SU-DHL-6 (cell line): ENCODE measurements at regions not wholly inside any gene's neighbourhood (a gene's known extent, or its start where the extent isn't known, plus 50 kb on each side); places are given as distances from the start of the nearest gene placed in this dataset.
"Not testable (repeated sequence)": the region's sequence is repeated elsewhere in the genome, so short reads cannot be mapped to it uniquely, and the experiment has no call there.

Experiments used
- H2AFZ ChIP-seq: fragments of 200-600 bp; sonication (generic); 2 replicates; pipeline ENCODE4 v1.6.1; 2014; ENCODE audit warnings: low read depth, mild to moderate bottlenecking, moderate library complexity, mixed read lengths, antibody characterized with exemption, low read length; ENCODE audit not compliant: severe bottlenecking
- H3F3A ChIP-seq: fragments of 200-600 bp; shearing (Covaris generic); 2 replicates; pipeline ENCODE4 v1.6.0; 2016; ENCODE audit warnings: antibody characterized with exemption, mild to moderate bottlenecking; ENCODE audit not compliant: insufficient read depth
- H3K27ac ChIP-seq: fragments of 200-600 bp; sonication (generic); 2 replicates; pipeline ENCODE4 v1.5.1; 2016; ENCODE audit warnings: low read depth, mild to moderate bottlenecking, low read length, moderate library complexity, mixed read lengths
- H3K27me3 ChIP-seq: fragments of 200-600 bp; sonication (generic), shearing (Covaris generic); 2 replicates; pipeline ENCODE4 v1.6.0; 2014; ENCODE audit warnings: mild to moderate bottlenecking, low read length
- H3K36me3 ChIP-seq: fragments of 200-600 bp; sonication (generic); 2 replicates; pipeline ENCODE4 v1.6.1; 2014; ENCODE audit warnings: mild to moderate bottlenecking, low read length, mixed read lengths
- H3K4me2 ChIP-seq: fragments of 300-600, 200-600 bp; shearing (Covaris generic), sonication (generic); 2 replicates; pipeline ENCODE4 v1.6.0; 2014; ENCODE audit warnings: low read length, low read depth, mild to moderate bottlenecking; ENCODE audit not compliant: poor library complexity, severe bottlenecking
- H3K4me3 ChIP-seq: fragments of 200-600 bp; sonication (generic); 2 replicates; pipeline ENCODE4 v1.5.1; 2014; ENCODE audit warnings: antibody characterized with exemption, low read length, mild to moderate bottlenecking, mixed read lengths; ENCODE audit not compliant: insufficient read depth, poor library complexity, severe bottlenecking
- H3K79me2 ChIP-seq: fragments of 200-600 bp; sonication (generic); 2 replicates; pipeline ENCODE4 v1.6.1; 2014; ENCODE audit warnings: mild to moderate bottlenecking, low read length, moderate library complexity; ENCODE audit not compliant: insufficient read depth
- H3K9ac ChIP-seq: fragments of 200-600 bp; sonication (generic); 2 replicates; pipeline ENCODE4 v1.7.0; 2014; ENCODE audit warnings: mild to moderate bottlenecking, low read length
- H3K9me2 ChIP-seq: fragments of 200-600 bp; sonication (generic); replicated peaks from 2 replicates; pipeline ENCODE4 v1.6.1; 2014; ENCODE audit warnings: low read length; ENCODE audit not compliant: insufficient read depth
- H3K9me3 ChIP-seq: fragments of 200-600 bp; sonication (generic); 2 replicates; pipeline ENCODE4 v1.6.1; 2014; ENCODE audit warnings: low read length, mixed read lengths; ENCODE audit not compliant: insufficient read depth
- H4K20me1 ChIP-seq: fragments of 200-600 bp; sonication (generic); 2 replicates; pipeline ENCODE4 v1.6.1; 2014; ENCODE audit warnings: low read depth, mild to moderate bottlenecking, antibody characterized with exemption, low read length, moderate library complexity, mixed read lengths
- EZH2phosphoT487 ChIP-seq: fragments of 200-600 bp; sonication (generic), shearing (Covaris generic); conservative IDR thresholded peaks from 2 replicates; pipeline ENCODE4 v1.6.1; 2018; ENCODE audit warnings: mild to moderate bottlenecking, antibody characterized with exemption, low read length, moderate library complexity, mixed read lengths
- TF ChIP-seq, protein P1 (sequence below): fragments of 200-600 bp; sonication (generic); IDR thresholded peaks from one replicate; pipeline ENCODE4 v1.5.1; 2017; ENCODE audit warnings: antibody characterized with exemption, mild to moderate bottlenecking, low read length, moderate library complexity; ENCODE audit not compliant: insufficient read depth, poor library complexity, severe bottlenecking

DNA sequence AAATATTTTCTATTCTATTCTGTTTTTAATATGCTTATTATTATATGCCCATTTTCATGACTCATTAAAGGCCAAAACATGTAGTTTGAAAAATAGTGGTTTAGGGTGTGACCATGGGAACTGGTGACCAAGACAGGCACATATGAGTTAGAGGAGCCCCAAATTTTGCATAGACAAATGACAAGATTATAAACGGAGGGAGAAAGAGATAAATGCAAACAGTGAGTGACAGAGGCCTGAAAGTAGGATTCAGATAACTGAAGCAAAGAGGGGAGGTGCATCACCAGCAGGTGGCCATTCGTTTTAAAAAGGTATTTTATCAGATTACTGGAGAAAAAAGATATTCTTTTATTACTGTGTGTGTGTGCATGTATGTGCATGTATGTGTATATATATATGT, 391.5 kb upstream of the CHORDC1 start:
- Histone ChIP-seq H3F3A (no peaks in the 10 kb centered on the region), H2AFZ (no peak overlapping the region), H3K9me2 (no peaks in the 10 kb centered on the region), H3K9me3 (no peaks in the 10 kb centered on the region), H3K4me3 (no peak overlapping the region), H3K27me3 (no peaks in the 10 kb centered on the region), H3K27ac (no peak overlapping the region), H4K20me1 (no peaks in the 10 kb centered on the region; the same call in 1 of the 2 replicates), H3K79me2 (no peaks in the 10 kb centered on the region), H3K4me2 (no peak overlapping the region), H3K36me3 (no peaks in the 10 kb centered on the region), H3K9ac (no peak overlapping the region)
- TF ChIP-seq, protein P1, sequence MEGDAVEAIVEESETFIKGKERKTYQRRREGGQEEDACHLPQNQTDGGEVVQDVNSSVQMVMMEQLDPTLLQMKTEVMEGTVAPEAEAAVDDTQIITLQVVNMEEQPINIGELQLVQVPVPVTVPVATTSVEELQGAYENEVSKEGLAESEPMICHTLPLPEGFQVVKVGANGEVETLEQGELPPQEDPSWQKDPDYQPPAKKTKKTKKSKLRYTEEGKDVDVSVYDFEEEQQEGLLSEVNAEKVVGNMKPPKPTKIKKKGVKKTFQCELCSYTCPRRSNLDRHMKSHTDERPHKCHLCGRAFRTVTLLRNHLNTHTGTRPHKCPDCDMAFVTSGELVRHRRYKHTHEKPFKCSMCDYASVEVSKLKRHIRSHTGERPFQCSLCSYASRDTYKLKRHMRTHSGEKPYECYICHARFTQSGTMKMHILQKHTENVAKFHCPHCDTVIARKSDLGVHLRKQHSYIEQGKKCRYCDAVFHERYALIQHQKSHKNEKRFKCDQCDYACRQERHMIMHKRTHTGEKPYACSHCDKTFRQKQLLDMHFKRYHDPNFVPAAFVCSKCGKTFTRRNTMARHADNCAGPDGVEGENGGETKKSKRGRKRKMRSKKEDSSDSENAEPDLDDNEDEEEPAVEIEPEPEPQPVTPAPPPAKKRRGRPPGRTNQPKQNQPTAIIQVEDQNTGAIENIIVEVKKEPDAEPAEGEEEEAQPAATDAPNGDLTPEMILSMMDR, result no peak
- no peak for TF ChIP-seq EZH2phosphoT487

DNA sequence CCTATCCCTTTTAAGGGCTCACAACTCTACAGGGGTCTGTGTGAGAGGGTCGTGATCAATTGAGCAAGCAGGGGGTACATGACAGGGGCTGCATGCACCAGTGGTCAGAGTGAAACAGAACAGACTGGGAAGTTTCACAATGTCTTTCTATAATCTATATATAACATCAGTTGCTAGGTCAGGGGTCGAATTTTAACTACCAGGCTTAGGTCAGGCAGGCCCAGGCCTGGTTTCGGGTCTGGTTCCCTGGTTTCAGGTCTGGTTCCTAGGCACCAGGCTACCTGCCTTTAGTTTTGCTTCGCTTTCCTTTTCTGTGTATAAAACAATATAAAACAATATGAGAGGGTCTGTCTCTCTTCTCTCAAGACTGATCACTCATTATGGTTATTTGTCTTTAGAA, 390.2 kb upstream of the CHORDC1 start:
- not testable (repeated sequence) for H3F3A ChIP-seq, H4K20me1 ChIP-seq, H3K36me3 ChIP-seq, H3K4me2 ChIP-seq, H3K9ac ChIP-seq, H2AFZ ChIP-seq, H3K79me2 ChIP-seq, H3K4me3 ChIP-seq, H3K9me2 ChIP-seq, H3K9me3 ChIP-seq, H3K27me3 ChIP-seq, H3K27ac ChIP-seq

DNA sequence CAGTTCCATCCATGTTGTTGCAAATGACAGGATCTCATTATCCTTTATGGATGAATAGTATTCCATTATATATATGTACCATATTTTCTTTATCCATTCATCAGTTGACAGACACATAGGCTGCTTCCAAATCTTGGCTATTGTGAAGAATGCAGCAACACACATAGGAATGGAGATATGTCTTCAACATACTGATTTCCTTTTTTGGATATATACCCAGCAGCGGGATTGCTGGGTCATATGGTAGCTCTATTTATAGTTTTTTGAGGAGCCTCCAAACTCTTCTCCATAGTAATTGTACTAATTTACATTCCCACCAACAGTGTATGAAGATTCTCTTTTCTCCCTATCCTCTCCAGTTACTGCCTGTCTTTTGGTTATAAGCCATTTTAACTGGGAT, 383.9 kb upstream of the CHORDC1 start:
- Histone ChIP-seq H3K9me2 (no peaks in the 10 kb centered on the region), H3K27ac (no peak overlapping the region), H3F3A (no peaks in the 10 kb centered on the region), H3K4me2 (no peak overlapping the region), H3K79me2 (no peaks in the 10 kb centered on the region), H3K27me3 (no peaks in the 10 kb centered on the region), H4K20me1 (no peaks in the 10 kb centered on the region), H3K36me3 (no peaks in the 10 kb centered on the region), H3K4me3 (no peak overlapping the region), H2AFZ (no peak overlapping the region), H3K9me3 (no peaks in the 10 kb centered on the region), H3K9ac (no peak overlapping the region)
- TF ChIP-seq EZH2phosphoT487, result no peak
- TF ChIP-seq, protein P1, result no peak

DNA sequence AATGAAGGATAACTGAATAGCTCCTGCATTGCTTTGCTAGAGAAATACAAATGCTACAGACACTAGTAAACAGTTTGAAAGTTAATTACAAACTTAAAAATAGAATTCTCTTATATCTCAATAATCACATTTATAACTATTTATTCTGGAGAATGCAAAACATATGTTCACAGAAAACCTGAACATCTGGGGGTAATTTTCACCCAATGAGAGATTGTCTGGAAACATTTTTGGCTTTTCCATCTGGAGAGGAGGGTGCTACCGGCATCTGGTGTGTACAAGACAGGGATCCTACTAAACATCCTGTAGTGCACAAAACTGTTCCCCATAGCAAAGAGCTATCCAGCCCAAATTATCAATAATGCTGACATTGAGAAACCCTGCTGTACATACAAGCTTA, 378.4 kb upstream of the CHORDC1 start:
- Histone ChIP-seq H3K9me2 (no peaks in the 10 kb centered on the region), H3K27me3 (no peaks in the 10 kb centered on the region), H3K4me2 (no peak overlapping the region), H3K27ac (no peak overlapping the region), H2AFZ (no peak overlapping the region), H4K20me1 (no peaks in the 10 kb centered on the region), H3K9ac (no peak overlapping the region), H3K79me2 (no peaks in the 10 kb centered on the region), H3K4me3 (no peak overlapping the region), H3K9me3 (no peaks in the 10 kb centered on the region), H3K36me3 (no peaks in the 10 kb centered on the region), H3F3A (no peaks in the 10 kb centered on the region)
- TF ChIP-seq, protein P1, result no peak
- no peak for TF ChIP-seq EZH2phosphoT487
